NT2/D1 (cell line): ENCODE measurements at regions not wholly inside any gene's neighbourhood (a gene's known extent, or its start where the extent isn't known, plus 50 kb on each side); places are given as distances from the start of the nearest gene placed in this dataset.

Experiments used
- SUZ12 ChIP-seq: IDR thresholded peaks from 2 replicates; pipeline ENCODE4 v1.6.1; 2011; ENCODE audit not compliant: insufficient read length, insufficient read depth; ENCODE audit errors: extremely low read depth
- YY1 ChIP-seq: IDR thresholded peaks from 2 replicates; pipeline ENCODE4 v1.6.1; 2011; ENCODE audit not compliant: insufficient read length, insufficient read depth
- ZNF274 ChIP-seq: IDR thresholded peaks from 2 replicates; pipeline ENCODE4 v1.6.1; 2011; ENCODE audit warnings: mild to moderate bottlenecking, low read depth, low read length

DNA sequence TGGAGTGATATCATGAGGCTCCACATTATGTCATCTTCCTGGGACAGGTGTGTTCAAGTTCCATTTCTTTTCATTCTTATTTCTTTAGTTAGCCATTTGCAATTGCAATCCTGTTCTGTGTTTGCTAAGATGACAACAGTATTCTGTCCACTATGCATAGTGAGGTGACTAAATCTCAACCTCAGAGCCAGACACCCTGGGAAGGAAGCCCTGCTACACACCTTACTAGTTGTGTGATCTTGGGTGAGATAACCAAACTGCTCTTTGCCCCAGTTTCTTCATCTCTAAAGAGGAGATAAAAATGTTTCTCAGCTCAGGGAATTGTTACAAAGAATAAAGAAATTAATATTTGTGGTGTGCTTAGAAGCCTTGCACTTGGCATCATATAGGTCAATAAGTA lies 215.1 kb upstream of the RPS23 start:
- TF ChIP-seq SUZ12 (no peak), YY1 (no peak), ZNF274 (no peak)
